Uterus (tissue), 3 donors: ENCODE measurements at regions not wholly inside any gene's neighbourhood (a gene's known extent, or its start where the extent isn't known, plus 50 kb on each side); places are given as distances from the start of the nearest gene placed in this dataset.

Experiments used
- DNase-seq, 2 donors: peaks; one replicate each; pipeline ENCODE4 v3.0.0-alpha.2; 2019 to 2020
- H3K27ac ChIP-seq, 2 donors: fragments of 200-600 bp; sonication (generic); 1 replicate in 1 of 2; 2 replicates in 1 of 2; pipeline ENCODE4 v1.5.1; 2016 to 2018
- H3K27me3 ChIP-seq, 2 donors: fragments of 200-600 bp; sonication (generic); one replicate each; pipeline ENCODE4 v1.5.1; 2018 to 2019; ENCODE audit warnings: control low read depth in 1 of 2
- H3K36me3 ChIP-seq, 2 donors: fragments of 200-600 bp; sonication (generic); one replicate each; pipeline ENCODE4 v1.5.1; 2019; ENCODE audit warnings: control low read depth in 1 of 2
- H3K4me1 ChIP-seq, 2 donors: fragments of 200-600 bp; sonication (generic); one replicate each; pipeline ENCODE4 v1.5.1; 2018 to 2019; ENCODE audit warnings: control low read depth in 1 of 2
- H3K4me3 ChIP-seq, 2 donors: fragments of 200-600 bp; sonication (generic); 1 replicate in 1 of 2; 2 replicates in 1 of 2; pipeline ENCODE4 v1.5.1; 2018 to 2019; ENCODE audit warnings: mild to moderate bottlenecking in 1 of 2
- H3K9me3 ChIP-seq, 2 donors: fragments of 200-600 bp; sonication (generic); one replicate each; pipeline ENCODE4 v1.5.1; 2019; ENCODE audit warnings: control low read depth in 1 of 2
- POLR2A ChIP-seq, 2 donors: fragments of 450-650 bp; IDR thresholded peaks; one replicate each; pipeline ENCODE4 v1.6.1; 2016; ENCODE audit warnings: antibody characterized with exemption in 2 of 2, mild to moderate bottlenecking in 1 of 2, moderate library complexity in 1 of 2
- intact Hi-C: fragments of 100-400 bp; cut with DNase I; formaldehyde crosslinking; loops from one replicate; pipeline ENCODE4 v1.15.1; 2023; ENCODE audit warnings: low total_unique reads
- TF ChIP-seq, protein P1 (sequence below), 4 experiments: fragments of 200-600 bp in 2 of 4; fragments of 450-650 bp in 2 of 4; sonication (generic) in 2 of 4; IDR thresholded peaks; one replicate each; pipeline ENCODE4 v1.5.1; 2016 to 2019; ENCODE audit warnings: antibody characterized with exemption in 4 of 4, mild to moderate bottlenecking in 2 of 4, moderate library complexity in 1 of 4
- donor health status: DM: yes; HTN: yes; CAD: no.

DNA sequence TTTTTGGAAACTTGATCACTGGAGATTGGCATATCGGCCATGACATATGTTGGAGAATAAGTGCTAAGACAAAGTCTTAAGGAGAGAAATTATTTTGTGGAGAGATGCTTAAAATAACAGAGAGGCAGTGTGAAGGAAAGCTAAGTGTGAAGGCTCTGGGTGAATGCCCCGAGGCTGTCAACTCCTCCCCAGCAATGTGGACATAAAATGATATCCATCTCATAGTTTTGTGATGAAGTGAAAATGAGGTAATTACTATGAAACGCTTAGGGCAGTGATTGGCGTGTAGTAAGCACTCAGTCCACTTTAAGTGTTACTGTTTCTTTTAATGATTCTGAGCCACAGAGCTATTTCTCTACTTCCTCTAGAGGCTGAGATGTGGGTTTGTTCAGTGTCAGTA is 195.8 kb upstream of the KLF12 start:
- TF ChIP-seq, protein P1, sequence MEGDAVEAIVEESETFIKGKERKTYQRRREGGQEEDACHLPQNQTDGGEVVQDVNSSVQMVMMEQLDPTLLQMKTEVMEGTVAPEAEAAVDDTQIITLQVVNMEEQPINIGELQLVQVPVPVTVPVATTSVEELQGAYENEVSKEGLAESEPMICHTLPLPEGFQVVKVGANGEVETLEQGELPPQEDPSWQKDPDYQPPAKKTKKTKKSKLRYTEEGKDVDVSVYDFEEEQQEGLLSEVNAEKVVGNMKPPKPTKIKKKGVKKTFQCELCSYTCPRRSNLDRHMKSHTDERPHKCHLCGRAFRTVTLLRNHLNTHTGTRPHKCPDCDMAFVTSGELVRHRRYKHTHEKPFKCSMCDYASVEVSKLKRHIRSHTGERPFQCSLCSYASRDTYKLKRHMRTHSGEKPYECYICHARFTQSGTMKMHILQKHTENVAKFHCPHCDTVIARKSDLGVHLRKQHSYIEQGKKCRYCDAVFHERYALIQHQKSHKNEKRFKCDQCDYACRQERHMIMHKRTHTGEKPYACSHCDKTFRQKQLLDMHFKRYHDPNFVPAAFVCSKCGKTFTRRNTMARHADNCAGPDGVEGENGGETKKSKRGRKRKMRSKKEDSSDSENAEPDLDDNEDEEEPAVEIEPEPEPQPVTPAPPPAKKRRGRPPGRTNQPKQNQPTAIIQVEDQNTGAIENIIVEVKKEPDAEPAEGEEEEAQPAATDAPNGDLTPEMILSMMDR (IDR thresholded peaks at IDR 0.05), result no peak
- TF ChIP-seq POLR2A (IDR thresholded peaks at IDR 0.05), result no peak
- H3K4me1 ChIP-seq, result no peaks in the 10 kb centered on the region
- H3K36me3 ChIP-seq, result no peaks in the 10 kb centered on the region
- H3K27me3 ChIP-seq, result no peaks in the 10 kb centered on the region
- no peak for DNase-seq
- H3K27ac ChIP-seq, result no peak overlapping the region
- H3K9me3 ChIP-seq, result no peaks in the 10 kb centered on the region
- intact Hi-C loops, result no loop called here
- H3K4me3 ChIP-seq, result no peak overlapping the region

DNA sequence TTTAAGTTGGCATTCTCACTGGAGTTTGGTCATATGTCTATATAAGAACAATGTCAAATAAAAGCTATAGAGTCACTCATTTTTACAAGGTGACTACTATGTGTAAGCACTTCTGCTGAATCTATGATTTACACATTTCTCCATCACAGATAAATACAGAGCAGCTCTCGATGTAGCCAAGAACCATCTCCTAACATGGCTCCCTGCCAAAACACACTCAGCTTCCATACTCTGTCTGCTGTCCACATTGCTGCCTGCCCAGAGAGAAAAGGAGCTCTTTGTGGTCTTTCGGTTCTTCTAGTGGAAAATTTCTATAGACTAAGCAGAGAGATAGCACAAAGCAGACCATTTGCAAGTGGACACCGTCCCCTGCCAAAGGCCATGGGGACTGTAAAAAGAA is 190.9 kb upstream of the KLF12 start:
- no peaks in the 10 kb centered on the region for H3K4me1 ChIP-seq
- no peaks in the 10 kb centered on the region for H3K9me3 ChIP-seq
- peak in 1 of 2 donors; percentile 27 for DNase-seq
- H3K36me3 ChIP-seq, result no peaks in the 10 kb centered on the region
- H3K27me3 ChIP-seq, result no peaks in the 10 kb centered on the region
- TF ChIP-seq POLR2A (IDR thresholded peaks at IDR 0.05), result no peak
- TF ChIP-seq, protein P1 (IDR thresholded peaks at IDR 0.05), result no peak
- intact Hi-C loops, result no loop called here
- no peak overlapping the region for H3K4me3 ChIP-seq
- H3K27ac ChIP-seq, result no peak overlapping the region

DNA sequence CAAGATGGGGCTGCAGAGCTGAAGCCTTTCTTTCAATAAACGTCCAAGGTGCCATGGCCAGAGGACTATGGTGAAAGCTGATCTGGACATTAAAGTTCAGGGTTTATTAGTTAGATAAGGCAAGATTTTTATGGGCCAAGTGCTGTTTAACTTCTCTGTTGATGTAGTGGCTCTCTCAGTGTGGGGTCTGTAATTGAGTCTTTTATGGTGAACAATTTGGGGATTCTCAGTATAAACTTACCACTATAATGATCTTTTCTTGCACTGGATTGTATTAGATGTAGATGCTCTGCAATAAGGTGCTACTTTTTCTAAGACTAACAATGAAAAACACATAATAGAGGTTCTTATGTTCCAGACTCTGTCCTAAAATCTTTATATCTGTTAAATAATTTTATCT is 190.1 kb upstream of the KLF12 start:
- Histone ChIP-seq H3K27ac (no peak overlapping the region), H3K4me3 (no peak overlapping the region), H3K27me3 (no peaks in the 10 kb centered on the region), H3K36me3 (no peaks in the 10 kb centered on the region), H3K4me1 (no peaks in the 10 kb centered on the region), H3K9me3 (no peaks in the 10 kb centered on the region)
- TF ChIP-seq, protein P1 (IDR thresholded peaks at IDR 0.05), result no peak
- TF ChIP-seq POLR2A (IDR thresholded peaks at IDR 0.05), result no peak
- DNase-seq, result no peak
- intact Hi-C loops, result no loop called here

GRCh38 chr13:74322562-74322961 is 188.4 kb upstream of the KLF12 start:
- TF ChIP-seq POLR2A (IDR thresholded peaks at IDR 0.05), result no peak
- TF ChIP-seq, protein P1 (IDR thresholded peaks at IDR 0.05), result no peak
- Histone ChIP-seq H3K27me3 (no peaks in the 10 kb centered on the region), H3K27ac (no peak overlapping the region), H3K36me3 (no peaks in the 10 kb centered on the region), H3K9me3 (no peaks in the 10 kb centered on the region), H3K4me3 (no peak overlapping the region), H3K4me1 (no peaks in the 10 kb centered on the region)
- intact Hi-C loops, result no loop called here
- DNase-seq, result no peak

DNA sequence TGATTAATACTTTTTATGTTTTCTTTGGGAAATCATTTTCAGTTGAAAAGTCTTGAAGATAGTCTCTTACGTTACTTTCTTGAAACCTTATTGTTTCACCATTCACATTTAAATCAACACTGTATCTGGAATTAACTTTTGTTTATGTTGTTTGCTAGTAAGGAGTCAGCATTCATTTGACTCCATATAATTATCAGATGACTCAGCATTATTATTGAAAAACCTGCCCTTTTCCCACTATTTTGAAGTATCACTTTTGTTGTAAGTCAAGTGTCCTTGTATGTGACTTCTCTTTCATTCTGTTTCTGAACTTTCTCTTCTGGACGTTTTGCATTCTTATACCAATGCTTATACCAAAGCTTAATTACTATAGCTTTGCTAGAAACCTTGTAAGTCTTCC is 186.1 kb upstream of the KLF12 start:
- no peak for DNase-seq
- H3K27ac ChIP-seq, result no peak overlapping the region
- H3K4me3 ChIP-seq, result no peak overlapping the region
- no peak for TF ChIP-seq POLR2A (IDR thresholded peaks at IDR 0.05)
- TF ChIP-seq, protein P1 (IDR thresholded peaks at IDR 0.05), result no peak
- H3K27me3 ChIP-seq, result no peaks in the 10 kb centered on the region
- H3K4me1 ChIP-seq, result no peaks in the 10 kb centered on the region
- no peaks in the 10 kb centered on the region for H3K9me3 ChIP-seq
- H3K36me3 ChIP-seq, result no peaks in the 10 kb centered on the region
- intact Hi-C loops, result no loop called here
